Activated naive CD8-positive, alpha-beta T cell (primary cell): ENCODE measurements at regions not wholly inside any gene's neighbourhood (a gene's known extent, or its start where the extent isn't known, plus 50 kb on each side); places are given as distances from the start of the nearest gene placed in this dataset.
A peak's percentile ranks its signal among the peaks of the same experiment; 100 is the strongest.
"Not testable (repeated sequence)": the region's sequence is repeated elsewhere in the genome, so short reads cannot be mapped to it uniquely, and the experiment has no call there.

ENCODE experiments used
- H3K27ac Mint-ChIP-seq: one replicate; pipeline ENCODE4 v1.8.0; 2021; ENCODE audit warnings: mixed read lengths
- H3K27me3 Mint-ChIP-seq: one replicate; pipeline ENCODE4 v1.8.0; 2021; ENCODE audit warnings: mixed read lengths
- H3K36me3 Mint-ChIP-seq: one replicate; pipeline ENCODE4 v1.8.0; 2021; ENCODE audit warnings: mixed read lengths
- H3K4me1 Mint-ChIP-seq: one replicate; pipeline ENCODE4 v1.8.0; 2021; ENCODE audit warnings: low read depth, mixed read lengths
- H3K4me3 Mint-ChIP-seq: one replicate; pipeline ENCODE4 v1.8.0; 2021; ENCODE audit warnings: mild to moderate bottlenecking, mixed read lengths
- H3K9me3 Mint-ChIP-seq: one replicate; pipeline ENCODE4 v1.8.0; 2021; ENCODE audit warnings: low read depth, mixed read lengths

GRCh38 chr6:27545271-27546046, 72.6 kb upstream of the ZNF184 start:
- peaks cover 14% of the 10 kb centered on the region for H3K36me3 Mint-ChIP-seq
- H3K9me3 Mint-ChIP-seq = no peaks in the 10 kb centered on the region
- peaks cover 82% of the 10 kb centered on the region for H3K27me3 Mint-ChIP-seq
- H3K4me1 Mint-ChIP-seq = peaks cover 13% of the 10 kb centered on the region
- H3K4me3 Mint-ChIP-seq = peak overlapping the region; percentile 60
- peak overlapping the region; percentile 64 for H3K27ac Mint-ChIP-seq

- Mint-ChIP-seq H3K9me3 (no peaks in the 10 kb centered on the region), H3K27ac (no peak overlapping the region), H3K4me1 (peaks cover 13% of the 10 kb centered on the region), H3K4me3 (peak overlapping the region; percentile 60), H3K36me3 (peaks cover 14% of the 10 kb centered on the region), H3K27me3 (peaks cover 80% of the 10 kb centered on the region)
These were observed 71.8 kb upstream of the ZNF184 start for GRCh38 chr6:27544612-27545260.

- peaks cover 13% of the 10 kb centered on the region for H3K4me1 Mint-ChIP-seq
- H3K27me3 Mint-ChIP-seq = peaks cover 78% of the 10 kb centered on the region
- H3K9me3 Mint-ChIP-seq, H3K27ac Mint-ChIP-seq, H3K4me3 Mint-ChIP-seq: not testable (repeated sequence)
- peaks cover 14% of the 10 kb centered on the region for H3K36me3 Mint-ChIP-seq
These were observed 71.2 kb upstream of the ZNF184 start for GRCh38 chr6:27544135-27544534.

- peaks cover 72% of the 10 kb centered on the region for H3K27me3 Mint-ChIP-seq
- no peak overlapping the region for H3K4me3 Mint-ChIP-seq
- peaks cover 13% of the 10 kb centered on the region for H3K4me1 Mint-ChIP-seq
- peaks cover 13% of the 10 kb centered on the region for H3K36me3 Mint-ChIP-seq
- no peak overlapping the region for H3K27ac Mint-ChIP-seq
- no peaks in the 10 kb centered on the region for H3K9me3 Mint-ChIP-seq
These were observed 69.6 kb upstream of the ZNF184 start for GRCh38 chr6:27542485-27542884.

DNA sequence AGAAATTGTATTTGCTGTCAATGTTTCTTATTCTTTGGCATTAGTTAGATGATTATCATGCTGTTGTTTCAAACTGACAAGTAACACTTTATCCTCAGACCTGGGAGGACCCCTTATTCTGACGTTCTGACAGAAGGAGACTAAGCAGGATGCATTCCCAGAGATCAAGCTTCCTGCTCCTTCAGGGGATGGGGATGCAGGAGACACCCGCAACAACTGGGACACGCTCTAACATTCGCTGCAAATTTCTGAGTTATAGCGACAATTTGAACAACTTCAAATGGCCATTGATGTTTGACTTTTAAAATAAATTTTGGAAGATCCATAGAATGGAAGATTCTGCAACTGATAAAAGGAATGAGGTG, 69.0 kb upstream of the ZNF184 start:
- peaks cover 13% of the 10 kb centered on the region for H3K4me1 Mint-ChIP-seq
- H3K36me3 Mint-ChIP-seq = peaks cover 8% of the 10 kb centered on the region
- H3K9me3 Mint-ChIP-seq = no peaks in the 10 kb centered on the region
- no peak overlapping the region for H3K27ac Mint-ChIP-seq
- H3K27me3 Mint-ChIP-seq = peaks cover 70% of the 10 kb centered on the region
- no peak overlapping the region for H3K4me3 Mint-ChIP-seq

DNA sequence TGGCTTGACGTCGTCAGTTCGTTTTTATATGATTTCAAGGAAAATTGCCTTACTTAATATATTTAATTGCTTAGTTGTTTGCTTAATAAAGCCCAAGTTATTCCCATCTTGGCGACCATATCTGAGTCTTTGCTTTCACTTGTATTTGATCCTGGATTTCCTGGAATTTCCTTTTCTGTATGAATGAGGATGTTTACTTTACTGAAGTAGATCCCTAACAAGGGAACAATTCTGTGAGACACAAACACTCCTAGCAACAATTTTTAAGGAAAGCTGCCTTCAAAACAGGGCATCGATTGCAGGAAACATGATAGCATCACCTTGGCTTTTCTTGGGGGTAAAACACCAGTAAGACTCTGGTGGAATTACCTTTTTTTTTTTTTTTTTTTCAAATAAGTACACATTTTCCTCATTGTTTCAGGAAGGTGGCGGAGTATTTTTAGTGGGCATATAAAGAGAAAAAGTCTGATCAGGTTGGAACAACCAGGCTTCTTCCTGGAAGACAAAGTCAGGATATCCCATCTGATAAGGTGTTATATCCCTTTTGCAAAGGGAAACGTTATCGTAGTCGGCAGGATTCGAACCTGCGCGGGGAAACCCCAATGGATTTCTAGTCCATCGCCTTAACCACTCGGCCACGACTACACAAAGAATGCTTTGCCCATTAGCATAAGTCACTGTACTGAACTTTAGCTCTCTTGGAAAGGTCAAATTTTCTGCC, 68.5 kb upstream of the ZNF184 start:
- peaks cover 3% of the 10 kb centered on the region for H3K36me3 Mint-ChIP-seq
- H3K4me3 Mint-ChIP-seq = no peak overlapping the region
- H3K27me3 Mint-ChIP-seq = peaks cover 66% of the 10 kb centered on the region
- H3K27ac Mint-ChIP-seq = peak overlapping the region; percentile 8
- H3K9me3 Mint-ChIP-seq = no peaks in the 10 kb centered on the region
- peaks cover 13% of the 10 kb centered on the region for H3K4me1 Mint-ChIP-seq

DNA sequence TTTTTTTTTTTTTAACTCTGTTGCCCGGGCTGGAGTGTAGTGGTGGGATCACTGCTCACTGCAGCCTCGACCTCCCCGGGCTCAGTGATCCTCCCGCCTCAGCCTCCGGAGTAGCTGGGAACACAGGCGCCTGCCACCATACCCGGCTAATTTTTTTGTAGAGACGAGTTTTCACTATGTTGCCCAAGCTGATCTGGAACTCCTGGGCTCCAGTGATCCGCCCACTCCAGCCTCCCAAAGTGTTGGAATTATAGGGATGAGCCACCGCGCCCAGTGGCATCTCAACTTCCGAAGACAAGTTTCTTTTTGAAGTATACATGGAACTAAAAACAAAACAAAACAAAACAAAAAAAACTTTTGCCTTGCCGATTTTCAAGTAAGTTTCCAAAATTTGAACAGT, 66.6 kb upstream of the ZNF184 start:
- Mint-ChIP-seq H3K27ac (no peak overlapping the region), H3K27me3 (peaks cover 54% of the 10 kb centered on the region)

DNA sequence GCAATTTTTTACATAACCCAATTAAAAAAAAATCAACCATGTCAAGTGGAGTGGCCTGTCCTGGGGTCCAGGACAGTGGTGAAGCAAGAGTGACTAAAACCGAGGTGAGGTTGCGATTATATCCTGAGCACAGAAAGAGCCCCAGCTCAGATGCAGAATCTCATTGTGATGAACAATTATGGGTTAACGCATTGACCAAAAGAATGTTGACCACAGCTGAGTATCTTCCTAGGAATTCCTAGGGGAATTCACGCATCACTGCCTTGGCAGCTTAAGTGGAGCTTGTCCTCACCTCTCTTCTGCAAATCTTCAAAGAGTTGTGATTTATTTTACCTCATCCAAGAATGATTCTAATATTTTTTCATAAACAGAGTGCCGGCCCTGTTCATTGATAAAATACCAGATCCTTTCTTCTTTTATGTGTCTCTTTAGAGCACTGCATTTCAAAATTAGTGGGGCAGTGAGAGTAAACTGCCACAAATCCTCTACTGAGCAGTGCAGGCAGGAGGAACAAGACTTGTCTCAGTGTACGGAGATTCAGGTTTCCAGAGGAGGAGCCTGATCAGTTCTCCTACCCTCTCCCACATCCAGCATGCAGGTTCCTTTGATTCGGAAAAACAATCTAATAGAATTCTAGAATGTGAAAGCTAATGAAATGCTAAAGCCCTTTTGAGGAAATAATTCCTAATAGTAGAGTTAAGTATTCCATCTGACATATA, 60.1 kb upstream of the ZNF184 start:
- Mint-ChIP-seq H3K27me3 (peaks cover 26% of the 10 kb centered on the region), H3K27ac (no peak overlapping the region), H3K36me3 (no peaks in the 10 kb centered on the region), H3K4me1 (no peaks in the 10 kb centered on the region), H3K9me3 (peaks cover 5% of the 10 kb centered on the region), H3K4me3 (no peak overlapping the region)

More for the DNA sequence above, 66.6 kb upstream of the ZNF184 start:
- Mint-ChIP-seq H3K36me3 (no peaks in the 10 kb centered on the region), H3K4me3 (no peak overlapping the region), H3K9me3 (no peaks in the 10 kb centered on the region), H3K4me1 (peaks cover 2% of the 10 kb centered on the region)

DNA sequence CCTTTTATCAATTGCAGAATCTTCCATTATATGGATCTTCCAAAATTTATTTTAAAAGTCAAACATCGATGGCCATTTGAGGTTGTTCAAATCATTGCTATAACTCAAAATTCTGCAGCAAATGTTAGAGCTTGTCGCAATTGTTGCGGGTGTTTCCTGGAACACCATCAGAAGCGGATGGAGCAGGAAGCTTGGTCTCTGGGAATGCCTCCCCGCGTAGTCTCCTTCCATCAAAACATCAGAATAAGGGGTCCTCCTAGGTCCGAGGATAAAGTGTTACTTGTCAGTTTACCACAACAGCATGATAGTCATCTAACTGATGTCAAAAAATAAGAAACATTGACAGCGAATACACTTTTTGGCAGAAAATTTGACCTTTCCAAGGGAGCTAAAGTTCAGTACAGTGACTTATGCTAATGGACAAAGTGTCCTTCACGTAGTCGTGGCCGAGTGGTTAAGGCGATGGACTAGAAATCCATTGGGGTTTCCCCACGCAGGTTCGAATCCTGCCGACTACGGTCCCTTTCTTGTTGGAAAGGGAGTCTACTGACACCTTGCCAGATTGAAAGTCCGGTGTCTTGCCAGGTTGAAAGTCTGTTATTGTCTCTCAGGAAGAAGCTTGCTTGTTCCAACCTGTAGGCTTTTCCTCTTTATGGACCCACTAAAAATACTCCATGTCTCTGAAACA, 59.0 kb upstream of the ZNF184 start:
- Mint-ChIP-seq H3K9me3 (peaks cover 5% of the 10 kb centered on the region), H3K27ac (no peak overlapping the region), H3K36me3 (no peaks in the 10 kb centered on the region), H3K27me3 (peaks cover 22% of the 10 kb centered on the region), H3K4me1 (no peaks in the 10 kb centered on the region), H3K4me3 (no peak overlapping the region)

- not testable (repeated sequence) for H3K36me3 Mint-ChIP-seq, H3K9me3 Mint-ChIP-seq, H3K4me1 Mint-ChIP-seq, H3K27ac Mint-ChIP-seq, H3K4me3 Mint-ChIP-seq
- H3K27me3 Mint-ChIP-seq = peaks cover 15% of the 10 kb centered on the region
These were observed 56.9 kb upstream of the ZNF184 start for GRCh38 chr6:27529796-27530195.

GRCh38 chr6:27528714-27529113, 55.8 kb upstream of the ZNF184 start:
- H3K36me3 Mint-ChIP-seq = no peaks in the 10 kb centered on the region
- H3K4me1 Mint-ChIP-seq = no peaks in the 10 kb centered on the region
- no peak overlapping the region for H3K4me3 Mint-ChIP-seq
- peaks cover 5% of the 10 kb centered on the region for H3K9me3 Mint-ChIP-seq
- peaks cover 11% of the 10 kb centered on the region for H3K27me3 Mint-ChIP-seq
- no peak overlapping the region for H3K27ac Mint-ChIP-seq
